Fibroblast of pulmonary artery (primary cell): ENCODE measurements at regions not wholly inside any gene's neighbourhood (a gene's known extent, or its start where the extent isn't known, plus 50 kb on each side); places are given as distances from the start of the nearest gene placed in this dataset.

Source experiments
- DNase-seq: peaks from one replicate; pipeline ENCODE4 v3.0.0-alpha.2; 2010; ENCODE audit warnings: low read depth
- H3K4me3 ChIP-seq: replicated peaks from 2 replicates; pipeline ENCODE4 v1.5.1; 2011; ENCODE audit warnings: low read depth, mild to moderate bottlenecking, control low read depth, low read length, moderate library complexity
- TF ChIP-seq, protein P1 (sequence below): IDR thresholded peaks from 2 replicates; pipeline ENCODE4 v1.5.1; 2011; ENCODE audit warnings: mild to moderate bottlenecking, control low read depth, low read length, inconsistent platforms; ENCODE audit errors: missing control alignments

DNA sequence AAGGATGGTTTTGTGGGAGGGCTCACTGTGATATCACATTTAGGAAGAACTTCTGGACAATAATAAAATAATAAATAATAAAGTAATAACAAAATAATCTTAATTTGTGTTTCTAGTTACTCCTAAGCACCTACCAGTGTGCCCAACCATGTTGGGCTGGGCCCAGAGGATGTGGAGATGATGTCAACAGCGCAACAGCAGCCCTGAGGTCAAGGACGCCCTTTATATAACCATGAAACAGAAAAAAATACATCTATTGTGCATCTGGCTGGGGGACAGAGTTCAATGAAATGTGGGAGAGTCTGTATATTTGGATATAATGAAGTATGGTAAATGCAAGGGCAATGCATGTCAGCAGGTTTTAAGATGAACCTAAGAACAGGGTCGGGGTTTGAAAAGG lies 552.8 kb downstream of the VRK1 start:
- H3K4me3 ChIP-seq = no peak overlapping the region
- TF ChIP-seq, protein P1, sequence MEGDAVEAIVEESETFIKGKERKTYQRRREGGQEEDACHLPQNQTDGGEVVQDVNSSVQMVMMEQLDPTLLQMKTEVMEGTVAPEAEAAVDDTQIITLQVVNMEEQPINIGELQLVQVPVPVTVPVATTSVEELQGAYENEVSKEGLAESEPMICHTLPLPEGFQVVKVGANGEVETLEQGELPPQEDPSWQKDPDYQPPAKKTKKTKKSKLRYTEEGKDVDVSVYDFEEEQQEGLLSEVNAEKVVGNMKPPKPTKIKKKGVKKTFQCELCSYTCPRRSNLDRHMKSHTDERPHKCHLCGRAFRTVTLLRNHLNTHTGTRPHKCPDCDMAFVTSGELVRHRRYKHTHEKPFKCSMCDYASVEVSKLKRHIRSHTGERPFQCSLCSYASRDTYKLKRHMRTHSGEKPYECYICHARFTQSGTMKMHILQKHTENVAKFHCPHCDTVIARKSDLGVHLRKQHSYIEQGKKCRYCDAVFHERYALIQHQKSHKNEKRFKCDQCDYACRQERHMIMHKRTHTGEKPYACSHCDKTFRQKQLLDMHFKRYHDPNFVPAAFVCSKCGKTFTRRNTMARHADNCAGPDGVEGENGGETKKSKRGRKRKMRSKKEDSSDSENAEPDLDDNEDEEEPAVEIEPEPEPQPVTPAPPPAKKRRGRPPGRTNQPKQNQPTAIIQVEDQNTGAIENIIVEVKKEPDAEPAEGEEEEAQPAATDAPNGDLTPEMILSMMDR = no peak
- DNase-seq = no peak

DNA sequence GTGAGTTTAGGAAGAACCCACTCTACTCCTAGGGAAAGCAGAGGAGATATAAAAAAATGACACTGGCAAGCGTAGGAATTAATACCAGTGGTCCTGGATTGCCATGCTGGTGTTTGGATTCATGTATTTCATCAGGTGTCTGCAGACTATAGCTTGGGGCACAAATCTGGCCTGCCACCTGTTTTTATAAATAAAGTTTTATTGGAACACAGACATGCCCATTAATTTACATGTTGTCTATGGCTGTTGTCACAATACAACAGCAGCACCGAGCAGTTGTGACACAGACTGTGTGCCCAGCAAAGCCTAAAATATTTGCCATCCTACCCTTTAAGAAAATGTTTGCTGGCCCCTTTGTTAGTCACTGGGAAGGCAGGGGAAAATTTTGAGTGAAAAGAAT lies 553.2 kb downstream of the VRK1 start:
- TF ChIP-seq, protein P1 = no peak
- no peak for DNase-seq
- H3K4me3 ChIP-seq = no peak overlapping the region

DNA sequence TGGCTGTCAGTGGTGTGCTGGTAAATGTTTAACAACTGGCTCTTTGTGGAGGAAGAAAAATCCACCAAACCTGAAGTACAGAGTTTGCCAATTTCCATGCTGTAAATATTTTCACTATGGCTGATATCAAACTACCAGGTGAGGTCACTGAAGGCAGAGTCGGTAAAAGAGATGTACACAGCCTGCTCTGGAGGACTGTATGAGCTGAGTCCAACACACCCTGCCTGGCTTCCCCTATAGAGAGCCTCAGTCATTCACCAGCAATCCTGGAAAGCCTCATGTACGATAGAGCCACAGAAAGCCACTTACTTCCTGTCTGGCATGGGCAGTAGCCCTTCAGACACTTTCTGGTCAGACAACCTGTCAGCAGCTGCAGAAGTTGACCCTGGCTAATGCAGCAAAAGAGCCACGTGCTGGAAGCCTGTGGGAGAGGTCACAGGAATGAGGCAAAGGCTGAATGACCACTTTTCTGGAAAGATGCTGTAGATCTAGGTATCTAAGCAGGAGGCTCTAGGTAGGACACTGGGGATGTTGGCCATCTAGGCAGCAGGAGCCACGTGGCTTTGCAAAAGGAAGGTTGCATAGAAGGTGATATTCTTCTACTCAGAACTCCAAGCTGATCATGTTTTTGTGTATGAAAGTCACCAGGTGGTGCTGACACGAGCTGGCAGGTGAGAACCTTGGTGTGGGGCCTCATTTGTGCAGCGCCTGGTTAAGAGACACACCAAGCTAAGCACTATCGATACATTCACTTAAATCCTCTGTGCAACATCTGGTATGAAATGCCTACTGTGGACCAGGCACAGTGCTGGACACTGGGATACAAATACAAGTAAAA lies 553.9 kb downstream of the VRK1 start:
- H3K4me3 ChIP-seq = no peak overlapping the region
- TF ChIP-seq, protein P1 = no peak
- no peak for DNase-seq

DNA sequence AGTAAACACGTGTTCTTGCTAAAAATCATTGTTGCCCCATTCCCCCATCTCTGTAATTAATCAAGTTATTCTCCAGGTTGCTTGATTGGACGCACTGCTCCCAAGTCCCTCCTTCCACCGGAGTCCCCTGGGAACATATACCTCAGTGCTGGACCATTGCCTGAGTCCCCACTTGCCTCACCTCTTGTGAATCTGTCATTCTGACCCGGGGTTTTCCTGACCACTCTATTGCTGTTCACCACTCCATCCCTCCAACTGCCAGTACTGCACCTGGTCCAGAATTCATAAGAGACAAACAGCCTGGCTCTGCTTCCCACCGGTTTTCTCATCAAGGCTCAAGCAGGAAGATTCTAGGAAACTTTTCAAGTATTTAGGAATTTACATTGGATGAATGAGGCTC lies 555.9 kb downstream of the VRK1 start:
- TF ChIP-seq, protein P1 = no peak
- no peak overlapping the region for H3K4me3 ChIP-seq
- DNase-seq = no peak

DNA sequence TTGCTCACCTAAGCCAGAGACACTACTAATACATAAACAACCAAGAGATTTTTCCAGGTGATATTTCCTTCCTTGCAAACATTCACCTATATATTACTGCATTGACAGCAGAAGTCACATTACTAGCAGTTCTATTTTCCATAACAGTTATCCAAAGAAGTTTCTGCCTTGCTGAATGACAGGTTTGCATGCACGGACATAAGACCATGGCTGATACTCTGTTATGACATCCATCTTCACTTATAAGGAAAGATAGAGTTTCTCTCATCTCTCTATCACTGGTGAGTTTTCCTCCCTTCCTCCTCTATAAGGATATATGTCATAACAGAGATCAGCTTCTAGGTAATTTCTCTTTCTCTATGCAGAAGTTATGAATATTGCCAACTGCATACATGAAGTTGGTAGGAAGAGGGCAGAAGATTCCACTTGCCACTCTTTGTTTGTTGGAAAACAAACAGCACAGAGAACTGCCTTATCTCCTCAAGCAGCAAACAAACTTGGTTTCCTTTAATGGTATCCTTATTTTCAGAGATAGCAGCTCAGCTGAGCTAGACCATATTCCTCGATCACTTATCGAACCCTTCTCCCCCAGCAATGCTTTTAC lies 557.0 kb downstream of the VRK1 start:
- no peak for DNase-seq
- H3K4me3 ChIP-seq = no peak overlapping the region
- TF ChIP-seq, protein P1 = no peak

DNA sequence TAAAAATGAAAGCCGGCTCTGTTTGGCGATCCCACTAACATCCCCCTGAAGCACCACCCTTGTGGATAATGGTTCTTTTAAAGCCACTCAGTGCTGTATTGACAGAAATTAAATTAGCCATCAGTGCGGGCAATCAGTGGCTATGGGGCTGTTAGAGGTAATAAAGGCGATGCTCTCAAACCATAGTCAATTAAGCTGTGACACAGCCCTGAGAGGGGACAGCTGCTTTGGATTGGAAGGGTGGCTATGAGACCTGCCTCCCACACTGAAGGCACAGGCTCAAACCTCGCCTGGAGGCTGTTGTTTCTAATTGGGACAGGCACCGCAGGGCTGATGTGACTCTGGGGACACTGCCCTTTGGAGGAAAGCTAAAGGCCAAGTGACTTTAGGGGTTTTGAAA lies 562.2 kb downstream of the VRK1 start:
- TF ChIP-seq, protein P1 = no peak
- DNase-seq = no peak
- no peak overlapping the region for H3K4me3 ChIP-seq

DNA sequence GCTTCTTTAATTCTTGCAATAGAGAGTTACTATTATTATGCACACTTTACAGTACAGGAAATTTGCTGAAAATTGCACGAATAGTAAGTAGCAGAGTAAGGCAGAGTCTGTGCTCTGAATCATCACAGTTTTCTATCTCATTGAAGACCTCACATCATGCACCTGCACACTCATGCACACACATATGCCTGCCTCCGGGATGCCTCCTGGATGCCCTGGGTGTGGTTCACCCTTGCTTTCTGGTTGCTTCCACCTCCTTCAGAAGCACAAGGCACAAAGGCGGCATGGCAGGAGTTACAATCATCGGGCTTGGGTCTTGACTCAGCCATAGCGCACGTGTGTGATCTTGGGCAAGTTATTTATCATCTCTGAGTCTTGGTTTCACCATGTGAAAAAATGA lies 564.0 kb downstream of the VRK1 start:
- H3K4me3 ChIP-seq = no peak overlapping the region
- TF ChIP-seq, protein P1 = no peak
- no peak for DNase-seq
